HCT116 (cell line): ENCODE measurements at regions not wholly inside any gene's neighbourhood (a gene's known extent, or its start where the extent isn't known, plus 50 kb on each side); places are given as distances from the start of the nearest gene placed in this dataset.

Experiments
- ATAC-seq: fragments of 200-7000 bp; cut with Tn5 transposase; 2 replicates; pipeline ENCODE4 v1.9.1; 2020; ENCODE audit warnings: mild to moderate bottlenecking, moderate library complexity
- BruUV-seq: library from RNA; stranded (reverse); fragments of 400-500 nt; replicated peaks from 2 replicates; lab custom pipeline; 2021; lab: Mats Ljungman, UMichigan
- CTCF ChIA-PET: fragments of 300-600 bp; sonication (Branson Sonifier 250); formaldehyde crosslinking; loops from one replicate; lab custom pipeline; 2021; ENCODE audit warnings: antibody characterized with exemption; lab: Charles Lee
- POLR2A ChIA-PET: fragments of 300-600, 350-600 bp; sonication (Branson Sonifier 250); formaldehyde crosslinking; loops from one replicate; lab custom pipeline; 2021; ENCODE audit warnings: antibody characterized with exemption; lab: Charles Lee
- RAD21 ChIA-PET, 2 experiments: fragments of 300-600 bp; sonication (Branson Sonifier 250); formaldehyde crosslinking; loops; one replicate each; lab custom pipeline; 2023; ENCODE audit warnings: low total read pairs in 2 of 2; ENCODE audit not compliant: uncharacterized antibody in 2 of 2, unreplicated experiment in 2 of 2, low non-redundant PET in 1 of 2; lab: Charles Lee
- DNase-seq: peaks from one replicate; pipeline ENCODE4 v3.0.0-alpha.2; 2010; ENCODE audit warnings: low read depth, low spot score
- H2AFZ ChIP-seq: fragments of 200-600 bp; shearing (Covaris generic), sonication (generic); 2 replicates; pipeline ENCODE4 v1.6.1; 2017; ENCODE audit warnings: low read depth, mixed run types, mixed read lengths, antibody characterized with exemption, low read length; ENCODE audit not compliant: poor library complexity, severe bottlenecking
- H3K27ac ChIP-seq: 2 replicates; pipeline ENCODE4 v1.5.1; 2012; ENCODE audit warnings: low read depth, low read length
- H3K27me3 ChIP-seq: fragments of 200-600 bp; sonication (generic); 2 replicates; pipeline ENCODE4 v1.6.1; 2016; ENCODE audit warnings: mixed run types, low read length, mixed read lengths; ENCODE audit not compliant: insufficient read depth
- H3K36me3 ChIP-seq, 2 experiments: fragments of 200-500 bp in 1 of 2; fragments of 200-600 bp in 1 of 2; sonication (Bioruptor generic) in 1 of 2; sonication (generic) in 1 of 2; 2 replicates each; pipeline versions ENCODE4 v1.5.1 to v1.6.1; 2014 to 2016; ENCODE audit warnings: low read length in 2 of 2, inconsistent platforms in 1 of 2, mixed read lengths in 1 of 2, mixed run types in 1 of 2; ENCODE audit not compliant: insufficient read depth in 2 of 2, control insufficient read depth in 1 of 2
- H3K4me1 ChIP-seq, 2 experiments: fragments of 200-600 bp in 1 of 2; sonication (generic) in 1 of 2; 2 replicates each; pipeline versions ENCODE4 v1.5.1 to v1.6.1; 2012 to 2017; ENCODE audit warnings: low read length in 2 of 2, inconsistent platforms in 1 of 2, mild to moderate bottlenecking in 1 of 2, mixed read lengths in 1 of 2, mixed run types in 1 of 2, moderate library complexity in 1 of 2; ENCODE audit not compliant: insufficient read depth in 2 of 2, control insufficient read depth in 1 of 2
- H3K4me2 ChIP-seq: fragments of 200-600 bp; sonication (generic); 2 replicates; pipeline ENCODE4 v1.6.1; 2017; ENCODE audit warnings: mixed run types, low read length, mixed read lengths
- H3K4me3 ChIP-seq, 2 experiments: fragments of 200-600 bp in 1 of 2; sonication (generic) in 1 of 2; replicated peaks in 1 of 2; 2 replicates each; pipeline ENCODE4 v1.5.1; 2011 to 2016; ENCODE audit warnings: low read length in 2 of 2, control low read depth in 1 of 2, low read depth in 1 of 2, mild to moderate bottlenecking in 1 of 2, mixed read lengths in 1 of 2, mixed run types in 1 of 2
- H3K79me2 ChIP-seq: fragments of 200-600 bp; sonication (generic); 2 replicates; pipeline ENCODE4 v1.6.1; 2017; ENCODE audit warnings: mild to moderate bottlenecking, mixed run types, low read length, moderate library complexity, mixed read lengths; ENCODE audit not compliant: insufficient read depth
- H3K9ac ChIP-seq: fragments of 200-600 bp; sonication (generic); 2 replicates; pipeline ENCODE4 v1.6.1; 2016; ENCODE audit warnings: low read length, mixed read lengths
- H3K9me2 ChIP-seq: fragments of 200-600 bp; sonication (generic), shearing (Covaris generic); 2 replicates; pipeline ENCODE4 v1.6.1; 2017; ENCODE audit warnings: mixed run types, mild to moderate bottlenecking, moderate library complexity; ENCODE audit not compliant: insufficient read depth
- H3K9me3 ChIP-seq, 2 experiments: fragments of 200-500 bp in 1 of 2; fragments of 200-600 bp in 1 of 2; sonication (Bioruptor generic) in 1 of 2; sonication (generic) in 1 of 2; 2 replicates each; pipeline ENCODE4 v1.6.1; 2014 to 2017; ENCODE audit warnings: low read length in 2 of 2, mixed read lengths in 2 of 2, inconsistent platforms in 1 of 2, low read depth in 1 of 2, mild to moderate bottlenecking in 1 of 2, mixed run types in 1 of 2, moderate library complexity in 1 of 2; ENCODE audit not compliant: control insufficient read depth in 1 of 2, insufficient read depth in 1 of 2
- H4K20me1 ChIP-seq: fragments of 200-600 bp; sonication (generic), shearing (Covaris generic); 2 replicates; pipeline ENCODE4 v1.6.1; 2017; ENCODE audit warnings: mixed run types, mild to moderate bottlenecking, moderate library complexity; ENCODE audit not compliant: insufficient read depth
- CBX3 ChIP-seq: IDR thresholded peaks from 2 replicates; pipeline ENCODE4 v1.6.1; 2012; ENCODE audit warnings: low read depth
- EGR1 ChIP-seq: IDR thresholded peaks from 2 replicates; pipeline ENCODE4 v1.6.1; 2012; ENCODE audit warnings: low read depth
- EZH2 ChIP-seq: fragments of 200-600 bp; sonication (generic); IDR thresholded peaks from 2 replicates; pipeline ENCODE4 v1.6.1; 2017; ENCODE audit warnings: antibody characterized with exemption, mixed run types
- EZH2phosphoT487 ChIP-seq: fragments of 200-600 bp; IDR thresholded peaks from 2 replicates; pipeline ENCODE4 v1.6.1; 2018; ENCODE audit warnings: antibody characterized with exemption, borderline replicate concordance
- FOSL1 ChIP-seq: IDR thresholded peaks from 2 replicates; pipeline ENCODE4 v1.6.1; 2012; ENCODE audit warnings: low read depth
- JUND ChIP-seq: IDR thresholded peaks from 2 replicates; pipeline ENCODE4 v1.6.1; 2012
- MAX ChIP-seq: IDR thresholded peaks from 2 replicates; pipeline ENCODE4 v1.6.1; 2012
- REST ChIP-seq: IDR thresholded peaks from 2 replicates; pipeline ENCODE4 v1.6.1; 2012; ENCODE audit warnings: low read depth
- SP1 ChIP-seq: IDR thresholded peaks from 2 replicates; pipeline ENCODE4 v1.6.1; 2012; ENCODE audit warnings: low read depth
- SRF ChIP-seq: IDR thresholded peaks from 2 replicates; pipeline ENCODE4 v1.6.1; 2012; ENCODE audit warnings: low read depth
- TCF7L2 ChIP-seq: IDR thresholded peaks from 2 replicates; pipeline ENCODE4 v1.7.0; 2011; ENCODE audit warnings: borderline replicate concordance, inconsistent platforms; ENCODE audit not compliant: insufficient read depth, insufficient read length; ENCODE audit errors: extremely low read depth
- YY1 ChIP-seq: IDR thresholded peaks from 2 replicates; pipeline ENCODE4 v1.6.1; 2011; ENCODE audit warnings: low read length, low read depth, moderate library complexity, mild to moderate bottlenecking; ENCODE audit not compliant: insufficient replicate concordance; ENCODE audit errors: extremely low read depth
- ZBTB33 ChIP-seq: IDR thresholded peaks from 2 replicates; pipeline ENCODE4 v1.6.1; 2011; ENCODE audit warnings: mild to moderate bottlenecking, low read length, moderate library complexity; ENCODE audit not compliant: insufficient replicate concordance; ENCODE audit errors: extremely low read depth
- ZFX ChIP-seq: fragments of 450-650 bp; IDR thresholded peaks from 2 replicates; pipeline ENCODE4 v1.6.1; 2017
- intact Hi-C: fragments of 100-400 bp; cut with micrococcal nuclease; formaldehyde crosslinking; loops from 2 replicates; pipeline ENCODE4 v1.10.0; 2022

GRCh38 chr12:92074889-92075288, 70.8 kb downstream of the BTG1 start:
- Histone ChIP-seq H3K79me2 (no peaks in the 10 kb centered on the region), H3K4me3 (no peak overlapping the region), H2AFZ (no peak overlapping the region), H3K27ac (no peak overlapping the region), H3K4me1 (peaks cover 0 to 22% of the 10 kb centered on the region in 2 experiments; a peak in 2 of 4 replicates), H3K4me2 (no peak overlapping the region), H4K20me1 (no peaks in the 10 kb centered on the region), H3K9ac (no peak overlapping the region), H3K36me3 (no peaks in the 10 kb centered on the region), H3K9me2 (no peaks in the 10 kb centered on the region), H3K27me3 (no peaks in the 10 kb centered on the region), H3K9me3 (no peaks in the 10 kb centered on the region)
- RAD21 ChIA-PET, result no interaction called here
- TF ChIP-seq SP1 (no peak), MAX (no peak), ZBTB33 (no peak), EZH2 (no peak), YY1 (no peak), EZH2phosphoT487 (no peak), EGR1 (no peak), CBX3 (no peak), SRF (no peak), FOSL1 (no peak), TCF7L2 (no peak), JUND (no peak), REST (no peak), ZFX (no peak)
- POLR2A ChIA-PET, result interaction anchor here (0.7 kb wide), 1 partner anchor 31 kb away, joined by 5 read pairs; no protein-coding TSS in a partner anchor
- CTCF ChIA-PET, result no interaction called here
- DNase-seq (no peak), ATAC-seq (no peak)
- BruUV-seq, result no TSS peak
- intact Hi-C loops, result no loop called here
